Left lung (tissue), 4 donors: ENCODE measurements at regions not wholly inside any gene's neighbourhood (a gene's known extent, or its start where the extent isn't known, plus 50 kb on each side); places are given as distances from the start of the nearest gene placed in this dataset.
"Not testable (repeated sequence)": the region's sequence is repeated elsewhere in the genome, so short reads cannot be mapped to it uniquely, and the experiment has no call there.

Experiments used
- ATAC-seq: fragments of 200-7000 bp; cut with Tn5 transposase; one replicate; pipeline ENCODE4 v1.9.1; 2020; ENCODE audit warnings: moderate library complexity
- DNase-seq, 4 donors: peaks; one replicate each; pipeline ENCODE4 v3.0.0-alpha.2; 2013 to 2020
- H3K27ac ChIP-seq, 2 donors: fragments of 200-600 bp; sonication (generic) in 1 of 2; one replicate each; pipeline versions ENCODE4 v1.5.0 to v1.8.0; 2020 to 2021
- H3K27me3 ChIP-seq, 2 donors: fragments of 200-600 bp; sonication (generic) in 1 of 2; one replicate each; pipeline versions ENCODE4 v1.5.0 to v1.8.0; 2020 to 2021
- H3K36me3 ChIP-seq, 2 donors: fragments of 200-600 bp; sonication (generic) in 1 of 2; one replicate each; pipeline versions ENCODE4 v1.5.0 to v1.8.0; 2020 to 2021
- H3K4me1 ChIP-seq, 2 donors: fragments of 200-600 bp; one replicate each; pipeline ENCODE4 v1.8.0; 2021
- H3K4me3 ChIP-seq, 2 donors: fragments of 200-600 bp; sonication (generic) in 1 of 2; one replicate each; pipeline versions ENCODE4 v1.5.0 to v1.8.0; 2020 to 2021; ENCODE audit warnings: mild to moderate bottlenecking in 1 of 2
- H3K9me3 ChIP-seq, 2 donors: fragments of 200-600 bp; sonication (generic) in 1 of 2; one replicate each; pipeline versions ENCODE4 v1.5.0 to v1.8.0; 2020 to 2021
- intact Hi-C, 2 donors: fragments of 100-400 bp; cut with DNase I; formaldehyde crosslinking; loops; one replicate each; pipeline versions ENCODE4 v1.11.2 to v1.14.2; 2022
- TF ChIP-seq, protein P1 (sequence below), 2 donors: fragments of 200-600 bp; sonication (generic) in 1 of 2; IDR thresholded peaks; one replicate each; pipeline versions ENCODE4 v1.5.0 to v1.8.0; 2021; ENCODE audit warnings: antibody characterized with exemption in 2 of 2
- donor health status: DM: no; HTN: yes; CAD: no.
- donor health status: DM: no; HTN: no; CAD: no.

DNA sequence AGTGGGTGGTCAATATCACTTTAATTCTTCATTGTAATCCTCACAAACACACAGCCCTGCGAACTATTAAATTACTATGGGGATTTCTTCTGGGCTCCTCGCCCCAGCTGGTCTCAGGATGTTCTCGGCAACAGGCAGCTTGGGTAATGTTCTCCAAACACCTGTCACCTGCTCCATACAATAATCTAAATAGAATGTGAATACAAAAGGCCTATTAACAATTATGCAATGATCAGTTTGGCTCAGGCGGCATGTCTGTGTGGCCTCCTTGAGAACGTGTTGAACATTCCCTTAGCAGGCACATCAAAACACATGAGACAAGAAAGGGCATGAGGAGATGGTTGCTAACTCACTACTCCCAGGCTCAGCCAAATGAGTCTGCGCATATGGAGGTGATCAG is 158.6 kb upstream of the KBTBD8 start:
- TF ChIP-seq, protein P1, sequence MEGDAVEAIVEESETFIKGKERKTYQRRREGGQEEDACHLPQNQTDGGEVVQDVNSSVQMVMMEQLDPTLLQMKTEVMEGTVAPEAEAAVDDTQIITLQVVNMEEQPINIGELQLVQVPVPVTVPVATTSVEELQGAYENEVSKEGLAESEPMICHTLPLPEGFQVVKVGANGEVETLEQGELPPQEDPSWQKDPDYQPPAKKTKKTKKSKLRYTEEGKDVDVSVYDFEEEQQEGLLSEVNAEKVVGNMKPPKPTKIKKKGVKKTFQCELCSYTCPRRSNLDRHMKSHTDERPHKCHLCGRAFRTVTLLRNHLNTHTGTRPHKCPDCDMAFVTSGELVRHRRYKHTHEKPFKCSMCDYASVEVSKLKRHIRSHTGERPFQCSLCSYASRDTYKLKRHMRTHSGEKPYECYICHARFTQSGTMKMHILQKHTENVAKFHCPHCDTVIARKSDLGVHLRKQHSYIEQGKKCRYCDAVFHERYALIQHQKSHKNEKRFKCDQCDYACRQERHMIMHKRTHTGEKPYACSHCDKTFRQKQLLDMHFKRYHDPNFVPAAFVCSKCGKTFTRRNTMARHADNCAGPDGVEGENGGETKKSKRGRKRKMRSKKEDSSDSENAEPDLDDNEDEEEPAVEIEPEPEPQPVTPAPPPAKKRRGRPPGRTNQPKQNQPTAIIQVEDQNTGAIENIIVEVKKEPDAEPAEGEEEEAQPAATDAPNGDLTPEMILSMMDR (IDR thresholded peaks at IDR 0.05) = no peak
- no peaks in the 10 kb centered on the region for H3K9me3 ChIP-seq
- no peak overlapping the region for H3K27ac ChIP-seq
- intact Hi-C loops = no loop called here
- ATAC-seq (no peak), DNase-seq (no peak)
- H3K27me3 ChIP-seq = no peaks in the 10 kb centered on the region
- H3K36me3 ChIP-seq = no peaks in the 10 kb centered on the region
- no peak overlapping the region for H3K4me3 ChIP-seq
- H3K4me1 ChIP-seq = no peaks in the 10 kb centered on the region

DNA sequence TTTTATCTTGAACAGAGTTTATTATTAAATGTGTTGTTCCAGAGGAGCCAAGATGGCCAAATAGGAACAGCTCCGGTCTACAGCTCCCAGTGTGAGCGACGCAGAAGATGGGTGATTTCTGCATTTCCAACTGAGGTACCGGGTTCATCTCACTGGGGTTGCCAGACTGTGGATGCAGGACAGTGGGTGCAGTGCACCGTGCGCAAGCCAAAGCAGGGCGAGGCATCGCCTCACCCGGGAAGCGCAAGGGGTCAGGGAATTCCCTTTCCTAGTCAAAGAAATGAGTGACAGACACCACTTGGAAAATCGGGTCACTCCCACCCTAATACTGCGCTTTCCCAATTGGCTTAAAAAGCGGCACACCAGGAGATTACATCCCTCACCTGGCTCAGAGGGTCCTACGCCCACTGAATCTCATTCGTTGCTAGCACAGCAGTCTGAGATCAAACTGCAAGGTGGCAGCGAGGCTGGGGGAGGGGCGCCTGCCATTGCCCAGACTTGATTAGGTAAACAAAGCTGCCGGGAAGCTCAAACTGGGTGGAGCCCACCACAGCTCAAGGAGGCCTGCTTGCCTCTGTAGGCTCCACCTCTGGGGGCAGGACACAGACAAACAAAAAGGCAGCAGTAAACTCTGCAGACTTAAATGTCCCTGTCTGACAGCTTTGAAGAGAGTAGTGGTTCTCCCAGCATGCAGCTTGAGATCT is 155.2 kb upstream of the KBTBD8 start:
- ATAC-seq, H3K4me1 ChIP-seq, H3K4me3 ChIP-seq, DNase-seq, intact Hi-C loops, H3K9me3 ChIP-seq, H3K36me3 ChIP-seq, H3K27me3 ChIP-seq, H3K27ac ChIP-seq: not testable (repeated sequence)

DNA sequence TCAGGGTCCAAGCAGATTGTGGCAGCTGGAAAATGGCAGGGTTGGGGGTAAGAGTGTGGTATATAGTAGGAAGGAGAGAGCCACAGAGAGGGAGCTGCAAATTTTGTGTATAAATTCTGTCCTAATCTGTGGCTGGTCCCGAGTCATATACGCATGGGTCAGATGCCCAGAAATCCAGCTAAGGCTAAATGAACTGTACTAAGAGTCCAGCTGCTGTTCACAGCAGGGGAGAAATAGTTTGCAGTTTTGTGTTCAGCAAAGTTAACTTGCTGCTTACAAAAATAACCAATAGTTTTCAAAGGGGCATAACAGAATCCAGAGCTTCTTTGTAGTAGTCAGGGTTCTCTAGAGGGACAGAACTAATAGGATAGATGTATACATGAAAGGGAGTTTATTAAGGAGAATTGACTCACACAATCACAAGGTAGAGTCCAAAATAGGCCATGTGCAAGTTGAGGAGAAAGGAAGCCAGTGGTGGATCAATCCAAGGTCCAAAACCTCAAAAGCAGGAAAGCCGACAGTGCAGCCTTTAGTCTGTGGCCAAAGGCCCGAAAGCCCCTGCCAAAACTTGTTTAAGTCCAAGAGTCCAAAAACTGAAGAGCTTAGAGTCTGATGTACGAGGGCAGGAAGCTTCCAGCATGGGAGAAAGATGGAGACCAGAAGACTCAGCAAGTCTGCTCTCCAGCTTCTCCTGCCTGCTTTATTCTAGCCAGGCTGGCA is 146.1 kb upstream of the KBTBD8 start:
- Histone ChIP-seq H3K27ac (no peak overlapping the region), H3K36me3 (no peaks in the 10 kb centered on the region), H3K4me1 (no peaks in the 10 kb centered on the region), H3K9me3 (peaks cover 0 to 2% of the 10 kb centered on the region in 2 donors), H3K4me3 (no peak overlapping the region), H3K27me3 (no peaks in the 10 kb centered on the region)
- intact Hi-C loops = no loop called here
- DNase-seq = peak in 1 of 4 donors; percentile 6
- no peak for ATAC-seq
- TF ChIP-seq, protein P1 (IDR thresholded peaks at IDR 0.05) = no peak

DNA sequence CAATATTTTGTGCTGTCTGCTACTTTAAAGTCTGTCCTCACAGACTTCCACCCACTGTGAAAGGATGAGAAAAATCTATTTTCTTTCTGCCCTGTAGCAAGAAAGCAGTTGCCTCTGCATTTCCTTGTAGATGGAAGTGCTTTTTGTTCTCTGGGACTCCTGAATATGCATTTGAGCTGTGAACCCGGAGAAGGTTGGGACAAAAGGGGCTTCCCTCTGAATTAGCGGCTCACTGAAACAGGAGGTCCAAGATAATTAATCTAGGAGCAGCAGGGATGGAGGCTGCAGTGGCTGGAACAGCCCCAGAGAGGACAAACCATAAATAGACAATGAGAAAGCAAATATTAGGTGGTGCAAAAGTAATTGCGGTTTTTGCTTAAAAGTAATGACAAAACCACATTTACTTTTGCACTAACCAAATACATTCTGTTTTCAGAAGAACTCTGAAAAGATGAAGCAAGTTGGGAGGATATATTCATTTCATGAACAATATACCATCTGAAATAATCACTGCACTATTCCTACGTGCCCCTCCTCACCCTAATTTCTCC is 143.4 kb upstream of the KBTBD8 start:
- TF ChIP-seq, protein P1 (IDR thresholded peaks at IDR 0.05) = no peak

DNA sequence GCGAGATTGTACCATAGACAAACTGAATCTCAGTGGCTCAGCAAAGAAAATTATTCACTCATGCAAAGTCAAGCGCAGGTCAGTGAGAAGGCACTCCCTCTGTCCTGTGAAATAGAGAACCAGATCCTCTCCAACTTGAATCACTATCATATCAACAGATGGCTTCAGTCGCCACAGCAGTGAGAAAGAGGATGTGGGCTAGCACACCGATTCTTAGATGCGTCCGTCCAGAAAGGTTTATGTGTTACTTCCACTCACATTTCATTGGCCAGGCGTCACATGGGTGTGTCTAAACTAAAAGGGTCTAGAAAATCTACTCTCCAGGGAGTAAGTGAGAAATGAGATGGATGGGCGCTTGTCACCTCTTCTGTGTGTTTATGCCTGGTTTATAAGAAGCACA is 141.6 kb upstream of the KBTBD8 start:
- TF ChIP-seq, protein P1 (IDR thresholded peaks at IDR 0.05) = no peak
- DNase-seq (no peak), ATAC-seq (no peak)
- Histone ChIP-seq H3K36me3 (no peaks in the 10 kb centered on the region), H3K27ac (no peak overlapping the region), H3K9me3 (no peaks in the 10 kb centered on the region), H3K4me1 (no peaks in the 10 kb centered on the region), H3K4me3 (no peak overlapping the region), H3K27me3 (no peaks in the 10 kb centered on the region)
- intact Hi-C loops = no loop called here

More for the DNA sequence above, 143.4 kb upstream of the KBTBD8 start:
- intact Hi-C loops = no loop called here
- DNase-seq (no peak), ATAC-seq (no peak)
- Histone ChIP-seq H3K36me3 (no peaks in the 10 kb centered on the region), H3K4me1 (no peaks in the 10 kb centered on the region), H3K27me3 (no peaks in the 10 kb centered on the region), H3K4me3 (no peak overlapping the region), H3K9me3 (no peaks in the 10 kb centered on the region), H3K27ac (no peak overlapping the region)
